SK-N-MC (cell line): ENCODE measurements at regions not wholly inside any gene's neighbourhood (a gene's known extent, or its start where the extent isn't known, plus 50 kb on each side); places are given as distances from the start of the nearest gene placed in this dataset.

Experiments
- DNase-seq: peaks from one replicate; pipeline ENCODE4 v3.0.0-alpha.2; 2011; ENCODE audit warnings: low read depth, low spot score
- H3K27ac ChIP-seq: fragments of 200-600 bp; sonication (generic); 2 replicates; pipeline ENCODE4 v1.5.1; 2016; ENCODE audit warnings: mixed run types
- H3K36me3 ChIP-seq: fragments of 200-600 bp; sonication (generic); 2 replicates; pipeline ENCODE4 v1.6.1; 2017; ENCODE audit warnings: antibody characterized with exemption, low read length, mixed read lengths; ENCODE audit not compliant: insufficient read depth
- H3K4me3 ChIP-seq: fragments of 200-600 bp; sonication (generic); 2 replicates; pipeline ENCODE4 v1.5.1; 2016
- H3K9ac ChIP-seq: fragments of 200-600 bp; sonication (generic); 2 replicates; pipeline ENCODE4 v1.8.0; 2017; ENCODE audit warnings: mixed run types, mixed read lengths; ENCODE audit not compliant: insufficient read length
- H3K9me3 ChIP-seq: fragments of 200-600 bp; sonication (generic); 2 replicates; pipeline ENCODE4 v1.6.1; 2017; ENCODE audit warnings: low read depth, mild to moderate bottlenecking, antibody characterized with exemption, low read length, moderate library complexity, mixed read lengths
- EZH2 ChIP-seq: fragments of 200-600 bp; sonication (generic); IDR thresholded peaks from one replicate; pipeline ENCODE4 v1.6.1; 2017; ENCODE audit warnings: antibody characterized with exemption
- FOXP2 ChIP-seq: optimal IDR thresholded peaks from 2 replicates; pipeline ENCODE3; 2011; ENCODE audit warnings: mild to moderate bottlenecking, moderate library complexity; ENCODE audit not compliant: insufficient read depth; ENCODE audit errors: extremely low read length, control extremely low read depth
- POLR2AphosphoS5 ChIP-seq: IDR thresholded peaks from 2 replicates; pipeline ENCODE4 v1.6.1; 2012; ENCODE audit warnings: mild to moderate bottlenecking, low read depth, low read length, borderline replicate concordance

GRCh38 chr3:63207066-63207590, 71.0 kb upstream of the SYNPR start:
- DNase-seq = no peak
- Histone ChIP-seq H3K36me3 (no peaks in the 10 kb centered on the region), H3K9me3 (no peaks in the 10 kb centered on the region), H3K27ac (no peak overlapping the region), H3K4me3 (no peak overlapping the region), H3K9ac (no peak overlapping the region)
- TF ChIP-seq EZH2 (no peak), POLR2AphosphoS5 (no peak), FOXP2 (no peak)

- H3K9ac ChIP-seq = no peak overlapping the region
- TF ChIP-seq EZH2 (no peak), FOXP2 (no peak), POLR2AphosphoS5 (no peak)
- H3K4me3 ChIP-seq = no peak overlapping the region
- no peaks in the 10 kb centered on the region for H3K36me3 ChIP-seq
- no peak for DNase-seq
- no peaks in the 10 kb centered on the region for H3K9me3 ChIP-seq
- no peak overlapping the region for H3K27ac ChIP-seq
These were observed 50.0 kb upstream of the SYNPR start for GRCh38 chr3:63228087-63228486.
